B cell (primary cell): ENCODE measurements at regions not wholly inside any gene's neighbourhood (a gene's known extent, or its start where the extent isn't known, plus 50 kb on each side); places are given as distances from the start of the nearest gene placed in this dataset.

ENCODE experiments used
- ATAC-seq: fragments of 200-7000 bp; cut with Tn5 transposase; one replicate; pipeline ENCODE4 v1.10.0; 2021; ENCODE audit warnings: low read depth, mild to moderate bottlenecking, moderate number of reproducible peaks, moderate library complexity
- CTCF ChIA-PET: fragments of 350-600 bp; sonication (Branson Sonifier 250); formaldehyde crosslinking; loops from one replicate; lab custom pipeline; 2021; ENCODE audit warnings: antibody characterized with exemption, inconsistent platforms; lab: Charles Lee
- POLR2A ChIA-PET: fragments of 350-600 bp; sonication (Branson Sonifier 250); formaldehyde crosslinking; loops from one replicate; lab custom pipeline; 2021; ENCODE audit warnings: antibody characterized with exemption; lab: Charles Lee
- DNase-seq: peaks from one replicate; pipeline ENCODE4 v3.0.0; 2013
- H2AFZ ChIP-seq: 2 replicates; pipeline ENCODE4 v1.6.1; 2012; ENCODE audit warnings: mild to moderate bottlenecking, low read depth, low read length; ENCODE audit not compliant: insufficient read depth, poor library complexity, severe bottlenecking
- H3K27ac ChIP-seq, 2 donors: 1 replicate in 1 of 2; 2 replicates in 1 of 2; pipeline ENCODE4 v1.5.1; 2012 to 2013; ENCODE audit warnings: low read length in 2 of 2, mild to moderate bottlenecking in 2 of 2, moderate library complexity in 1 of 2
- H3K27me3 ChIP-seq, 4 experiments: fragments of 200-600 bp in 1 of 4; sonication (generic) in 1 of 4; replicated peaks in 1 of 4; 1 replicate in 2 of 4; 2 replicates in 2 of 4; pipeline versions ENCODE4 v1.6.1 to v1.7.0; 2013 to 2016; ENCODE audit warnings: low read length in 3 of 4, mild to moderate bottlenecking in 2 of 4, mixed read lengths in 1 of 4, moderate library complexity in 1 of 4; ENCODE audit not compliant: insufficient read depth in 4 of 4, control insufficient read depth in 3 of 4; ENCODE audit errors: control extremely low read depth in 1 of 4
- H3K36me3 ChIP-seq, 2 experiments: replicated peaks in 1 of 2; 1 replicate in 1 of 2; 2 replicates in 1 of 2; pipeline versions ENCODE4 v1.6.1 to v1.7.1; 2013; ENCODE audit warnings: low read length in 1 of 2; ENCODE audit not compliant: insufficient read depth in 2 of 2, control insufficient read depth in 1 of 2; ENCODE audit errors: control extremely low read depth in 1 of 2, extremely low read depth in 1 of 2
- H3K4me1 ChIP-seq, 2 donors: fragments of 200-600 bp in 1 of 2; sonication (generic) in 1 of 2; 1 replicate in 1 of 2; 2 replicates in 1 of 2; pipeline versions ENCODE4 v1.5.1 to v1.6.1; 2013 to 2017; ENCODE audit warnings: low read length in 2 of 2; ENCODE audit not compliant: control insufficient read depth in 2 of 2, insufficient read depth in 2 of 2
- H3K4me2 ChIP-seq: replicated peaks from 2 replicates; pipeline ENCODE3; 2012; ENCODE audit warnings: mild to moderate bottlenecking, low read depth, low read length; ENCODE audit not compliant: poor library complexity, severe bottlenecking
- H3K4me3 ChIP-seq, 5 experiments: fragments of 200-600 bp in 1 of 5; sonication (generic) in 1 of 5; 1 replicate in 3 of 5; 2 replicates in 2 of 5; pipeline versions ENCODE4 v1.5.1 to v1.7.0; 2011 to 2016; ENCODE audit warnings: low read length in 4 of 5, mild to moderate bottlenecking in 4 of 5, low read depth in 2 of 5, control low read depth in 1 of 5, moderate library complexity in 1 of 5; ENCODE audit not compliant: insufficient read depth in 1 of 5; ENCODE audit errors: control extremely low read depth in 1 of 5, extremely low read depth in 1 of 5
- H3K79me2 ChIP-seq: fragments of 200-600 bp; sonication (generic); one replicate; pipeline ENCODE4 v1.6.0; 2016; ENCODE audit warnings: low read length; ENCODE audit not compliant: control insufficient read depth, insufficient read depth
- H3K9ac ChIP-seq: fragments of 200-600 bp; sonication (generic); 2 replicates; pipeline ENCODE4 v1.6.1; 2017; ENCODE audit warnings: mild to moderate bottlenecking, low read length, moderate library complexity
- H3K9me3 ChIP-seq, 3 donors: one replicate each; pipeline versions ENCODE4 v1.6.1 to v1.7.1; 2013; ENCODE audit warnings: low read length in 2 of 3; ENCODE audit not compliant: control insufficient read depth in 2 of 3, insufficient read depth in 1 of 3; ENCODE audit errors: control extremely low read depth in 1 of 3
- H4K20me1 ChIP-seq: 2 replicates; pipeline ENCODE4 v1.6.0; 2012; ENCODE audit warnings: mild to moderate bottlenecking, low read length; ENCODE audit not compliant: insufficient read depth, control insufficient read depth, poor library complexity, severe bottlenecking
- H3K27ac Mint-ChIP-seq: one replicate; pipeline ENCODE4 v1.8.0; 2021; ENCODE audit warnings: mixed read lengths
- H3K27me3 Mint-ChIP-seq: one replicate; pipeline ENCODE4 v1.8.0; 2021; ENCODE audit warnings: mixed read lengths
- H3K4me1 Mint-ChIP-seq: one replicate; pipeline ENCODE4 v1.8.0; 2021; ENCODE audit warnings: mixed read lengths
- H3K4me3 Mint-ChIP-seq: one replicate; pipeline ENCODE4 v1.8.0; 2021; ENCODE audit warnings: mixed read lengths
- H3K9me3 Mint-ChIP-seq: one replicate; pipeline ENCODE4 v1.8.0; 2022; ENCODE audit warnings: mixed read lengths; ENCODE audit not compliant: insufficient read depth
- EZH2 ChIP-seq: IDR thresholded peaks from 2 replicates; pipeline ENCODE4 v1.6.1; 2012; ENCODE audit warnings: borderline replicate concordance, low read depth, mild to moderate bottlenecking, moderate library complexity, low read length; ENCODE audit not compliant: insufficient read depth, poor library complexity, severe bottlenecking
- WGBS: methylation state at CpG from one replicate; pipeline ENCODE4 v1.1.5; 2013; ENCODE audit warnings: missing lambda C conversion rate; ENCODE audit not compliant: insufficient coverage; 5-methylcytosine and 5-hydroxymethylcytosine counted together
- intact Hi-C: fragments of 100-400 bp; cut with micrococcal nuclease; formaldehyde crosslinking; loops from one replicate; pipeline ENCODE4 v1.10.0; 2022
- TF ChIP-seq, protein P1 (sequence below): fragments of 200-600 bp; IDR thresholded peaks from one replicate; pipeline ENCODE4 v1.8.0; 2022; ENCODE audit warnings: antibody characterized with exemption, mild to moderate bottlenecking

- H3K4me3 Mint-ChIP-seq = no peak overlapping the region
- no peak overlapping the region for H3K27ac Mint-ChIP-seq
- no peaks in the 10 kb centered on the region for H3K9me3 Mint-ChIP-seq
- no peaks in the 10 kb centered on the region for H3K27me3 Mint-ChIP-seq
- H4K20me1 ChIP-seq = no peaks in the 10 kb centered on the region
- no peaks in the 10 kb centered on the region for H3K4me1 ChIP-seq
- H3K79me2 ChIP-seq = no peaks in the 10 kb centered on the region
- DNase-seq (no peak), ATAC-seq (no peak)
- H3K9me3 ChIP-seq = no peaks in the 10 kb centered on the region
- no peak overlapping the region for H2AFZ ChIP-seq
- H3K27me3 ChIP-seq = no peaks in the 10 kb centered on the region
- CTCF ChIA-PET = no interaction called here
- no peaks in the 10 kb centered on the region for H3K36me3 ChIP-seq
- intact Hi-C loops = no loop called here
- no peak overlapping the region for H3K27ac ChIP-seq
- H3K4me1 Mint-ChIP-seq = no peaks in the 10 kb centered on the region
- no peak overlapping the region for H3K4me3 ChIP-seq
- H3K4me2 ChIP-seq = no peak overlapping the region
- no peak overlapping the region for H3K9ac ChIP-seq
- no peak for TF ChIP-seq EZH2
- TF ChIP-seq, protein P1, sequence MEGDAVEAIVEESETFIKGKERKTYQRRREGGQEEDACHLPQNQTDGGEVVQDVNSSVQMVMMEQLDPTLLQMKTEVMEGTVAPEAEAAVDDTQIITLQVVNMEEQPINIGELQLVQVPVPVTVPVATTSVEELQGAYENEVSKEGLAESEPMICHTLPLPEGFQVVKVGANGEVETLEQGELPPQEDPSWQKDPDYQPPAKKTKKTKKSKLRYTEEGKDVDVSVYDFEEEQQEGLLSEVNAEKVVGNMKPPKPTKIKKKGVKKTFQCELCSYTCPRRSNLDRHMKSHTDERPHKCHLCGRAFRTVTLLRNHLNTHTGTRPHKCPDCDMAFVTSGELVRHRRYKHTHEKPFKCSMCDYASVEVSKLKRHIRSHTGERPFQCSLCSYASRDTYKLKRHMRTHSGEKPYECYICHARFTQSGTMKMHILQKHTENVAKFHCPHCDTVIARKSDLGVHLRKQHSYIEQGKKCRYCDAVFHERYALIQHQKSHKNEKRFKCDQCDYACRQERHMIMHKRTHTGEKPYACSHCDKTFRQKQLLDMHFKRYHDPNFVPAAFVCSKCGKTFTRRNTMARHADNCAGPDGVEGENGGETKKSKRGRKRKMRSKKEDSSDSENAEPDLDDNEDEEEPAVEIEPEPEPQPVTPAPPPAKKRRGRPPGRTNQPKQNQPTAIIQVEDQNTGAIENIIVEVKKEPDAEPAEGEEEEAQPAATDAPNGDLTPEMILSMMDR = no peak
- POLR2A ChIA-PET = no interaction called here
- 100% methylated on average over 1 of the region's 1 CpG for WGBS
Observed at GRCh38 chr7:124202546-124202945, 169.7 kb upstream of the TMEM229A start.

- H3K4me1 Mint-ChIP-seq = no peaks in the 10 kb centered on the region
- H3K9ac ChIP-seq = no peak overlapping the region
- H3K27me3 Mint-ChIP-seq = no peaks in the 10 kb centered on the region
Observed at GRCh38 chr7:124201768-124202349, 169.0 kb upstream of the TMEM229A start.

More at GRCh38 chr7:124201768-124202349, 169.0 kb upstream of the TMEM229A start:
- H4K20me1 ChIP-seq = no peaks in the 10 kb centered on the region
- no peak overlapping the region for H2AFZ ChIP-seq
- ChIA-PET CTCF (no interaction called here), POLR2A (no interaction called here)
- H3K4me2 ChIP-seq = no peak overlapping the region
- H3K9me3 Mint-ChIP-seq = no peaks in the 10 kb centered on the region
- no peak overlapping the region for H3K27ac Mint-ChIP-seq
- H3K79me2 ChIP-seq = no peaks in the 10 kb centered on the region
- no peak for DNase-seq
- intact Hi-C loops = no loop called here
- H3K36me3 ChIP-seq = no peaks in the 10 kb centered on the region
- H3K9me3 ChIP-seq = no peaks in the 10 kb centered on the region
- H3K4me3 Mint-ChIP-seq = no peak overlapping the region
- H3K27me3 ChIP-seq = no peaks in the 10 kb centered on the region
- no peaks in the 10 kb centered on the region for H3K4me1 ChIP-seq
- TF ChIP-seq, protein P1 = no peak
- no peak for TF ChIP-seq EZH2
- no peak for ATAC-seq
- 92% methylated on average over 1 of the region's 3 CpGs for WGBS
- H3K4me3 ChIP-seq = no peak overlapping the region
- no peak overlapping the region for H3K27ac ChIP-seq
